Osteocyte (in vitro differentiated cells): ENCODE measurements at regions not wholly inside any gene's neighbourhood (a gene's known extent, or its start where the extent isn't known, plus 50 kb on each side); places are given as distances from the start of the nearest gene placed in this dataset.

Experiments used
- DNase-seq: peaks from one replicate; pipeline ENCODE4 v3.0.0; 2021; ENCODE audit warnings: mixed read lengths; ENCODE audit not compliant: unreplicated experiment; ENCODE audit errors: extremely low spot score
- H3K27ac Mint-ChIP-seq: one replicate; pipeline ENCODE4 v1.8.0; 2021; ENCODE audit warnings: mild to moderate bottlenecking, mixed read lengths; ENCODE audit not compliant: unreplicated experiment
- H3K27me3 Mint-ChIP-seq: one replicate; pipeline ENCODE4 v1.8.0; 2021; ENCODE audit warnings: mixed read lengths; ENCODE audit not compliant: unreplicated experiment
- H3K36me3 Mint-ChIP-seq: one replicate; pipeline ENCODE4 v1.8.0; 2021; ENCODE audit warnings: mixed read lengths; ENCODE audit not compliant: unreplicated experiment
- H3K4me1 Mint-ChIP-seq: one replicate; pipeline ENCODE4 v1.8.0; 2021; ENCODE audit warnings: mixed read lengths; ENCODE audit not compliant: unreplicated experiment
- H3K4me3 Mint-ChIP-seq: one replicate; pipeline ENCODE4 v1.8.0; 2021; ENCODE audit warnings: mild to moderate bottlenecking, moderate library complexity, mixed read lengths; ENCODE audit not compliant: unreplicated experiment
- H3K9me3 Mint-ChIP-seq: one replicate; pipeline ENCODE4 v1.8.0; 2021; ENCODE audit warnings: mixed read lengths; ENCODE audit not compliant: unreplicated experiment
- TF ChIP-seq, protein P1 (sequence below): fragments of 200-600 bp; sonication (generic); IDR thresholded peaks from 2 replicates; pipeline ENCODE4 v1.5.0; 2021; ENCODE audit warnings: antibody characterized with exemption, mild to moderate bottlenecking, moderate library complexity

DNA sequence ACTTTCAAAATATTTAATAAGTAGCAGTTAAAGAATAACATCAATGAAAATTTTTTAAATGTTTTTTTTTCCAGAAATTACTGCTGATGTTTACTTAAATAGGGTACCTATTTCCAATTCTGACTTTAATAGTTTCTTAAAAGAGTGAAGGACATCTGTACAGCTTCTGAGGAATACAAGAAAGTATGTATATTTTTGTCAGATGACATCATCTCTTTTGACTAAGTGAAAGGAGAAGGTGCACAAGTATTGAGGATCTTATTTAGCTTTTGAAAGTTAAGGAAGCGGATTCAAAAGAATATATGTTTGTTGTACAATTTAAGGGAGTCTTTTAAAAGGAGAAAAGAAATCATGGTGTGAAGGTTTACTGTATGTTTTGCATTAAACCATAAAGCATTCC, 90.0 kb upstream of the SLC35B3 start:
- H3K27ac Mint-ChIP-seq = no peak overlapping the region
- peaks cover 6% of the 10 kb centered on the region for H3K27me3 Mint-ChIP-seq
- TF ChIP-seq, protein P1, sequence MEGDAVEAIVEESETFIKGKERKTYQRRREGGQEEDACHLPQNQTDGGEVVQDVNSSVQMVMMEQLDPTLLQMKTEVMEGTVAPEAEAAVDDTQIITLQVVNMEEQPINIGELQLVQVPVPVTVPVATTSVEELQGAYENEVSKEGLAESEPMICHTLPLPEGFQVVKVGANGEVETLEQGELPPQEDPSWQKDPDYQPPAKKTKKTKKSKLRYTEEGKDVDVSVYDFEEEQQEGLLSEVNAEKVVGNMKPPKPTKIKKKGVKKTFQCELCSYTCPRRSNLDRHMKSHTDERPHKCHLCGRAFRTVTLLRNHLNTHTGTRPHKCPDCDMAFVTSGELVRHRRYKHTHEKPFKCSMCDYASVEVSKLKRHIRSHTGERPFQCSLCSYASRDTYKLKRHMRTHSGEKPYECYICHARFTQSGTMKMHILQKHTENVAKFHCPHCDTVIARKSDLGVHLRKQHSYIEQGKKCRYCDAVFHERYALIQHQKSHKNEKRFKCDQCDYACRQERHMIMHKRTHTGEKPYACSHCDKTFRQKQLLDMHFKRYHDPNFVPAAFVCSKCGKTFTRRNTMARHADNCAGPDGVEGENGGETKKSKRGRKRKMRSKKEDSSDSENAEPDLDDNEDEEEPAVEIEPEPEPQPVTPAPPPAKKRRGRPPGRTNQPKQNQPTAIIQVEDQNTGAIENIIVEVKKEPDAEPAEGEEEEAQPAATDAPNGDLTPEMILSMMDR = no peak
- peaks cover 6% of the 10 kb centered on the region for H3K9me3 Mint-ChIP-seq
- H3K36me3 Mint-ChIP-seq = no peaks in the 10 kb centered on the region
- DNase-seq = no peak
- no peak overlapping the region for H3K4me3 Mint-ChIP-seq
- H3K4me1 Mint-ChIP-seq = no peaks in the 10 kb centered on the region

DNA sequence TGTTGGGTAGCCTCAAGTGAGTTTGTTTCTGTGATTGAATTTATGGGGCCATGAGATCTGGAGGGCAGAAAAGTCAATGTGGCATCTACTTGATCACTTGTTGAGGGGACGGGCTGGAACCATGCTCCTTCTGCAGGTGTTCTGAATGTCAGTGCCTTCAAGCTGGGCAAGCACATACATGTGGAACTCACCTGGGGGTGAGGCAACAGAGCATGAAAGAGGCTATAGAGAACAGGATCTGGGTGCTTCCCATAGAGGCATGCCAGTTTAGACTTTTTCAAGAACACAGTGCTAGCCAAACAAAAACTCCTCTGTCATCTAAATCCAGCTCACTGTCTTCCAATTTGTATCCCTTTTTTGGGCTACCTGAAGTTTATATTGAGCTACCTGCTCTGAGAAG, 77.8 kb upstream of the SLC35B3 start:
- no peak overlapping the region for H3K27ac Mint-ChIP-seq
- no peaks in the 10 kb centered on the region for H3K36me3 Mint-ChIP-seq
- H3K4me3 Mint-ChIP-seq = no peak overlapping the region
- no peaks in the 10 kb centered on the region for H3K4me1 Mint-ChIP-seq
- H3K9me3 Mint-ChIP-seq = no peaks in the 10 kb centered on the region
- H3K27me3 Mint-ChIP-seq = peaks cover 6% of the 10 kb centered on the region
- DNase-seq = no peak
- TF ChIP-seq, protein P1 = no peak

DNA sequence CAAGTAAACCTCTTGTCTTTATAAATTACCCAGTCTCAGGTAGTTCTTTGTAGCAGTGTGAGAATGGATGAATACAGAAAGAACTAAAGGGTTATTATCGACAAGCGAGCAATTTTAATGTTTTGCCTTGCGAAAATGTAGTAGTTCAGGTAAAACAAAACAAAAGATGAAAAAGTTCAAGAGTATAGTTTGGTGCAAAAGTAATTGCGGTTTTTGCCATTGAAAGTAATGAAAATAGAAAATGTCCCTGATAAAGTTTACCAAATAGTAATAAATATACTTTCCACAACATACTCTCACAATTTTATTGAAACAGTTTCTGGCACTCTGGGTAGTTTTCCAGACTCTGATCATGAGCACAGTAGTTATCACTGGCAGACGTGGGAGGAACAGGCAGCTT, 71.9 kb upstream of the SLC35B3 start:
- H3K36me3 Mint-ChIP-seq = no peaks in the 10 kb centered on the region
- no peak overlapping the region for H3K27ac Mint-ChIP-seq
- TF ChIP-seq, protein P1 = no peak

DNA sequence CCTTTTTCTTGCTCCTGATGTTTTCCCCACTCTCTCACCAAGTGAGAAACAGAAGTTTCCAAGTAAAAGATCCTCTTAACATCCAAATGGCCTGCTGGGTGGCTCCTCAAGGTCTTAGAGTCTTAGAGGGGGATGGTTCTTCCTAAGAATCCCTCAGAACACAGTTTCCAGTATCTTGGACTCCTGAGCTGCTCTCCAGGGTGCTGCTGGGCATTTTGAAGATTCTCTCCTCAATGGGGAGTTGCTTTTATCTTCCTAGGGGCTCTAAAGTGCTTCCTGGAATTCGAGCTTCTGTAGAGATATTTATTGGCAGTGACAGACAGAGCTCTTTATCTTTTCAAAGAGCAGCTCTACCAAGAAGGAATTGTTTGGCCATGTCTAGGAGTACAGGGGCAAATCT, 70.8 kb upstream of the SLC35B3 start:
- Mint-ChIP-seq H3K36me3 (no peaks in the 10 kb centered on the region), H3K4me3 (no peak overlapping the region), H3K4me1 (no peaks in the 10 kb centered on the region), H3K27ac (no peak overlapping the region), H3K9me3 (no peaks in the 10 kb centered on the region), H3K27me3 (peaks cover 11% of the 10 kb centered on the region)
- DNase-seq = no peak
- TF ChIP-seq, protein P1 = no peak

More for the DNA sequence above, 71.9 kb upstream of the SLC35B3 start:
- H3K9me3 Mint-ChIP-seq = no peaks in the 10 kb centered on the region
- H3K4me3 Mint-ChIP-seq = no peak overlapping the region
- no peak for DNase-seq
- peaks cover 9% of the 10 kb centered on the region for H3K27me3 Mint-ChIP-seq
- no peaks in the 10 kb centered on the region for H3K4me1 Mint-ChIP-seq

DNA sequence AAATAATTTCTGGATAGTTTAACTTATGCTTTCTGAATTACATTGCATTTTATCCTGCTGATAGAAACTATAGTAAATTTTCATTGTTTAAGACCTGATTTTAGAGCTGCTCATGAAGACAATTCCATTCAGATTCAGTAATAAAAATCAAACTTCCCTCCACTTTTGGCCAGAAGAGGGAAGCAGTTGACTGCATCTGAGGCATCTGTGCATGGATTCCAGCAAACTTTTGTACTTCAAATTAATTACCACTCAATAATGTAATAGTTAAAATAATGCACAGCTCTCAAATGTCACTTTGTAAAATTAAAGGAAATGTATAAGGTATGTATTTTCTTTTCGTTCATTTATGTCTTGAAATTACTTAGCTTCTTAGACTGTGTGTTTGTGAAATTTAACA, 64.2 kb upstream of the SLC35B3 start:
- DNase-seq = no peak
- no peaks in the 10 kb centered on the region for H3K9me3 Mint-ChIP-seq
- no peaks in the 10 kb centered on the region for H3K36me3 Mint-ChIP-seq
- H3K27me3 Mint-ChIP-seq = peaks cover 8% of the 10 kb centered on the region
- TF ChIP-seq, protein P1 = peak; percentile 64
- no peak overlapping the region for H3K27ac Mint-ChIP-seq
- no peaks in the 10 kb centered on the region for H3K4me1 Mint-ChIP-seq
- no peak overlapping the region for H3K4me3 Mint-ChIP-seq
